HG03432 (cell line): ENCODE measurements at regions not wholly inside any gene's neighbourhood (a gene's known extent, or its start where the extent isn't known, plus 50 kb on each side); places are given as distances from the start of the nearest gene placed in this dataset.

Experiments
- ATAC-seq: cut with Tn5 transposase; IDR thresholded peaks from one replicate; pipeline ENCODE4 v1.9.1; 2021; ENCODE audit warnings: mild to moderate bottlenecking, moderate library complexity; ENCODE audit not compliant: unreplicated experiment

- no peak for ATAC-seq
These were observed 64.9 kb upstream of the BARHL2 start for GRCh38 chr1:90782046-90782445.

- no peak for ATAC-seq
These were observed 64.4 kb upstream of the BARHL2 start for GRCh38 chr1:90781534-90781933.

- ATAC-seq: no peak
These were observed 63.9 kb upstream of the BARHL2 start for GRCh38 chr1:90780981-90781380.

- ATAC-seq: no peak
These were observed 62.5 kb upstream of the BARHL2 start for GRCh38 chr1:90779573-90779972.

GRCh38 chr1:90778486-90778885, 61.4 kb upstream of the BARHL2 start:
- ATAC-seq: no peak

GRCh38 chr1:90773812-90774211, 56.7 kb upstream of the BARHL2 start:
- ATAC-seq: no peak

GRCh38 chr1:90768826-90769225, 51.7 kb upstream of the BARHL2 start:
- no peak for ATAC-seq

- no peak for ATAC-seq
These were observed 51.0 kb upstream of the BARHL2 start for GRCh38 chr1:90768098-90768497.
